ENCODE measurements at regions not wholly inside any gene's neighbourhood (a gene's known extent, or its start where the extent isn't known, plus 50 kb on each side); places are given as distances from the start of the nearest gene placed in this dataset.

- TF ChIP-seq, protein P1, sequence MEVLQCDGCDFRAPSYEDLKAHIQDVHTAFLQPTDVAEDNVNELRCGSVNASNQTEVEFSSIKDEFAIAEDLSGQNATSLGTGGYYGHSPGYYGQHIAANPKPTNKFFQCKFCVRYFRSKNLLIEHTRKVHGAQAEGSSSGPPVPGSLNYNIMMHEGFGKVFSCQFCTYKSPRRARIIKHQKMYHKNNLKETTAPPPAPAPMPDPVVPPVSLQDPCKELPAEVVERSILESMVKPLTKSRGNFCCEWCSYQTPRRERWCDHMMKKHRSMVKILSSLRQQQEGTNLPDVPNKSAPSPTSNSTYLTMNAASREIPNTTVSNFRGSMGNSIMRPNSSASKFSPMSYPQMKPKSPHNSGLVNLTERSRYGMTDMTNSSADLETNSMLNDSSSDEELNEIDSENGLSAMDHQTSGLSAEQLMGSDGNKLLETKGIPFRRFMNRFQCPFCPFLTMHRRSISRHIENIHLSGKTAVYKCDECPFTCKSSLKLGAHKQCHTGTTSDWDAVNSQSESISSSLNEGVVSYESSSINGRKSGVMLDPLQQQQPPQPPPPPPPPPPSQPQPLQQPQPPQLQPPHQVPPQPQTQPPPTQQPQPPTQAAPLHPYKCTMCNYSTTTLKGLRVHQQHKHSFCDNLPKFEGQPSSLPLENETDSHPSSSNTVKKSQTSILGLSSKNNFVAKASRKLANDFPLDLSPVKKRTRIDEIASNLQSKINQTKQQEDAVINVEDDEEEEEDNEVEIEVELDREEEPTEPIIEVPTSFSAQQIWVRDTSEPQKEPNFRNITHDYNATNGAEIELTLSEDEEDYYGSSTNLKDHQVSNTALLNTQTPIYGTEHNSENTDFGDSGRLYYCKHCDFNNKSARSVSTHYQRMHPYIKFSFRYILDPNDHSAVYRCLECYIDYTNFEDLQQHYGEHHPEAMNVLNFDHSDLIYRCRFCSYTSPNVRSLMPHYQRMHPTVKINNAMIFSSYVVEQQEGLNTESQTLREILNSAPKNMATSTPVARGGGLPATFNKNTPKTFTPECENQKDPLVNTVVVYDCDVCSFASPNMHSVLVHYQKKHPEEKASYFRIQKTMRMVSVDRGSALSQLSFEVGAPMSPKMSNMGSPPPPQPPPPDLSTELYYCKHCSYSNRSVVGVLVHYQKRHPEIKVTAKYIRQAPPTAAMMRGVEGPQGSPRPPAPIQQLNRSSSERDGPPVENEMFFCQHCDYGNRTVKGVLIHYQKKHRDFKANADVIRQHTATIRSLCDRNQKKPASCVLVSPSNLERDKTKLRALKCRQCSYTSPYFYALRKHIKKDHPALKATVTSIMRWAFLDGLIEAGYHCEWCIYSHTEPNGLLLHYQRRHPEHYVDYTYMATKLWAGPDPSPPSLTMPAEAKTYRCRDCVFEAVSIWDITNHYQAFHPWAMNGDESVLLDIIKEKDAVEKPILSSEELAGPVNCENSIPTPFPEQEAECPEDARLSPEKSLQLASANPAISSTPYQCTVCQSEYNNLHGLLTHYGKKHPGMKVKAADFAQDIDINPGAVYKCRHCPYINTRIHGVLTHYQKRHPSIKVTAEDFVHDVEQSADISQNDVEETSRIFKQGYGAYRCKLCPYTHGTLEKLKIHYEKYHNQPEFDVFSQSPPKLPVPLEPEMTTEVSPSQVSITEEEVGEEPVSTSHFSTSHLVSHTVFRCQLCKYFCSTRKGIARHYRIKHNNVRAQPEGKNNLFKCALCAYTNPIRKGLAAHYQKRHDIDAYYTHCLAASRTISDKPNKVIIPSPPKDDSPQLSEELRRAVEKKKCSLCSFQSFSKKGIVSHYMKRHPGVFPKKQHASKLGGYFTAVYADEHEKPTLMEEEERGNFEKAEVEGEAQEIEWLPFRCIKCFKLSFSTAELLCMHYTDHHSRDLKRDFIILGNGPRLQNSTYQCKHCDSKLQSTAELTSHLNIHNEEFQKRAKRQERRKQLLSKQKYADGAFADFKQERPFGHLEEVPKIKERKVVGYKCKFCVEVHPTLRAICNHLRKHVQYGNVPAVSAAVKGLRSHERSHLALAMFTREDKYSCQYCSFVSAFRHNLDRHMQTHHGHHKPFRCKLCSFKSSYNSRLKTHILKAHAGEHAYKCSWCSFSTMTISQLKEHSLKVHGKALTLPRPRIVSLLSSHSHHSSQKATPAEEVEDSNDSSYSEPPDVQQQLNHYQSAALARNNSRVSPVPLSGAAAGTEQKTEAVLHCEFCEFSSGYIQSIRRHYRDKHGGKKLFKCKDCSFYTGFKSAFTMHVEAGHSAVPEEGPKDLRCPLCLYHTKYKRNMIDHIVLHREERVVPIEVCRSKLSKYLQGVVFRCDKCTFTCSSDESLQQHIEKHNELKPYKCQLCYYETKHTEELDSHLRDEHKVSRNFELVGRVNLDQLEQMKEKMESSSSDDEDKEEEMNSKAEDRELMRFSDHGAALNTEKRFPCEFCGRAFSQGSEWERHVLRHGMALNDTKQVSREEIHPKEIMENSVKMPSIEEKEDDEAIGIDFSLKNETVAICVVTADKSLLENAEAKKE (CRISPR knock-in tag; IDR thresholded peaks at IDR 0.05), result no peak
Measured at GRCh38 chr17:52740006-52740405, 581.5 kb upstream of the CA10 start (continued).

DNA sequence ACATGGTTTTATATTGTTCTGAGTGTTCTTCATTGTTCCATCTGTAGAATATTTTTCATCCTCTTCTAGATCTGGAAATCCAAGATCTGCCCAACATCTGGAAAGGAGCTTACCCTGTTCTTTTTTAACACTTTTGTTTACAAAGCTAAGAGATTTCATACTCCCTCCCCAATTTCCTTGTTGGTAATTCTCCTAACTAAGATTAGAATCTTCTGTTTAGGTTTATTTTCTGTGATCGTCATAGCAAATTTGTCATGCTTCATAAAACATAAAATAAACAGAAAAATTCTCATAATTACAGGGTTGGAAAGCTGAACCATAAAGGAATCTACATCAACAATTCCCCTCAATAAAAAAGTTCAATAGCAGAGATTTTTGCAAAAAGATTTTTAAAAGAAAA, 580.3 kb upstream of the CA10 start:
- ATAC-seq, result no peak
- TF ChIP-seq ZNF331 (CRISPR knock-in tag; IDR thresholded peaks at IDR 0.05; ENCODE audit: low read depth) (no peak), EZH2phosphoT487 (IDR thresholded peaks at IDR 0.05; ENCODE audit: unreplicated experiment) (no peak), STAT1 (IDR thresholded peaks at IDR 0.05; ENCODE audit: unreplicated experiment) (no peak), EZH2 (IDR thresholded peaks at IDR 0.05; ENCODE audit: low read depth, unreplicated experiment) (no peak)
- H3K27me3 ChIP-seq (ENCODE audit: insufficient read depth), result no peaks in the 10 kb centered on the region
- H3K4me3 ChIP-seq, result no peak overlapping the region
- H3K27ac Mint-ChIP-seq, result no peak overlapping the region
- H4K20me1 ChIP-seq (replicated peaks; ENCODE audit: insufficient read depth), result no peaks in the 10 kb centered on the region
- H3K4me3 Mint-ChIP-seq, result no peak overlapping the region
- no peaks in the 10 kb centered on the region for H3K36me3 ChIP-seq (ENCODE audit: insufficient read depth)
- H2AFZ ChIP-seq, result no peak overlapping the region
- no peaks in the 10 kb centered on the region for H3K4me1 Mint-ChIP-seq
- H3K4me1 ChIP-seq (ENCODE audit: insufficient read depth), result no peaks in the 10 kb centered on the region
- no peaks in the 10 kb centered on the region for H3F3A ChIP-seq (replicated peaks; ENCODE audit: low read depth)
- H3K36me3 Mint-ChIP-seq (ENCODE audit: low read depth), result no peaks in the 10 kb centered on the region
- peaks cover 1% of the 10 kb centered on the region for H3K27me3 Mint-ChIP-seq (ENCODE audit: insufficient read depth, low read depth, poor library complexity)
- H3K79me2 ChIP-seq (replicated peaks; ENCODE audit: insufficient read depth), result no peaks in the 10 kb centered on the region
- no peak overlapping the region for H3K4me2 ChIP-seq
- no peaks in the 10 kb centered on the region for H3K9me2 ChIP-seq (ENCODE audit: insufficient read depth)
- H3K9me3 Mint-ChIP-seq, result no peaks in the 10 kb centered on the region; the same call in 2 of the 3 replicates
- no peak for DNase-seq (ENCODE audit: low spot score)
- H3K27ac ChIP-seq (ENCODE audit: low read depth), result no peak overlapping the region

- H3K27ac ChIP-seq (ENCODE audit: low read depth), result no peak overlapping the region
- no peak overlapping the region for H3K4me2 ChIP-seq
- Mint-ChIP-seq H3K4me3 (no peak overlapping the region), H3K9me3 (no peaks in the 10 kb centered on the region; the same call in 2 of the 3 replicates), H3K4me1 (no peaks in the 10 kb centered on the region), H3K27ac (no peak overlapping the region), H3K27me3 (ENCODE audit: insufficient read depth, low read depth, poor library complexity) (no peaks in the 10 kb centered on the region), H3K36me3 (ENCODE audit: low read depth) (no peaks in the 10 kb centered on the region)
- DNase-seq (ENCODE audit: low spot score) (no peak), ATAC-seq (no peak)
- H3F3A ChIP-seq (replicated peaks; ENCODE audit: low read depth), result no peaks in the 10 kb centered on the region
- no peaks in the 10 kb centered on the region for H3K79me2 ChIP-seq (replicated peaks; ENCODE audit: insufficient read depth)
- H4K20me1 ChIP-seq (replicated peaks; ENCODE audit: insufficient read depth), result no peaks in the 10 kb centered on the region
- H3K27me3 ChIP-seq (ENCODE audit: insufficient read depth), result no peaks in the 10 kb centered on the region
- no peak overlapping the region for H3K4me3 ChIP-seq
- no peaks in the 10 kb centered on the region for H3K36me3 ChIP-seq (ENCODE audit: insufficient read depth)
- no peak overlapping the region for H2AFZ ChIP-seq
- H3K4me1 ChIP-seq (ENCODE audit: insufficient read depth), result no peaks in the 10 kb centered on the region
- no peaks in the 10 kb centered on the region for H3K9me2 ChIP-seq (ENCODE audit: insufficient read depth)
- TF ChIP-seq POLR2AphosphoS5 (IDR thresholded peaks at IDR 0.05; ENCODE audit: low read depth) (no peak), ZNF114 (CRISPR knock-in tag; IDR thresholded peaks at IDR 0.05) (no peak), CTCF (conservative IDR thresholded peaks at IDR 0.05; ENCODE audit: low read depth in 2 of 2) (no peak), JUNB (IDR thresholded peaks at IDR 0.05; ENCODE audit: unreplicated experiment) (no peak), NANOG (IDR thresholded peaks at IDR 0.05; ENCODE audit: borderline replicate concordance) (no peak), EZH2phosphoT487 (IDR thresholded peaks at IDR 0.05; ENCODE audit: unreplicated experiment) (no peak)
- TF ChIP-seq, protein P2, sequence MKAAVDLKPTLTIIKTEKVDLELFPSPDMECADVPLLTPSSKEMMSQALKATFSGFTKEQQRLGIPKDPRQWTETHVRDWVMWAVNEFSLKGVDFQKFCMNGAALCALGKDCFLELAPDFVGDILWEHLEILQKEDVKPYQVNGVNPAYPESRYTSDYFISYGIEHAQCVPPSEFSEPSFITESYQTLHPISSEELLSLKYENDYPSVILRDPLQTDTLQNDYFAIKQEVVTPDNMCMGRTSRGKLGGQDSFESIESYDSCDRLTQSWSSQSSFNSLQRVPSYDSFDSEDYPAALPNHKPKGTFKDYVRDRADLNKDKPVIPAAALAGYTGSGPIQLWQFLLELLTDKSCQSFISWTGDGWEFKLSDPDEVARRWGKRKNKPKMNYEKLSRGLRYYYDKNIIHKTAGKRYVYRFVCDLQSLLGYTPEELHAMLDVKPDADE (IDR thresholded peaks at IDR 0.05), result no peak
Measured at GRCh38 chr17:52737071-52737470, 578.6 kb upstream of the CA10 start.

Measured in GM23338 (cell line).